HCT116 (cell line): ENCODE measurements at regions not wholly inside any gene's neighbourhood (a gene's known extent, or its start where the extent isn't known, plus 50 kb on each side); places are given as distances from the start of the nearest gene placed in this dataset.

Experiments used
- ATAC-seq: fragments of 200-7000 bp; cut with Tn5 transposase; 2 replicates; pipeline ENCODE4 v1.9.1; 2020; ENCODE audit warnings: mild to moderate bottlenecking, moderate library complexity
- BruUV-seq: library from RNA; stranded (reverse); fragments of 400-500 nt; replicated peaks from 2 replicates; lab custom pipeline; 2021; lab: Mats Ljungman, UMichigan
- CTCF ChIA-PET: fragments of 300-600 bp; sonication (Branson Sonifier 250); formaldehyde crosslinking; loops from one replicate; lab custom pipeline; 2021; ENCODE audit warnings: antibody characterized with exemption; lab: Charles Lee
- POLR2A ChIA-PET: fragments of 300-600, 350-600 bp; sonication (Branson Sonifier 250); formaldehyde crosslinking; loops from one replicate; lab custom pipeline; 2021; ENCODE audit warnings: antibody characterized with exemption; lab: Charles Lee
- RAD21 ChIA-PET, 2 experiments: fragments of 300-600 bp; sonication (Branson Sonifier 250); formaldehyde crosslinking; loops; one replicate each; lab custom pipeline; 2023; ENCODE audit warnings: low total read pairs in 2 of 2; ENCODE audit not compliant: uncharacterized antibody in 2 of 2, unreplicated experiment in 2 of 2, low non-redundant PET in 1 of 2; lab: Charles Lee
- DNase-seq: peaks from one replicate; pipeline ENCODE4 v3.0.0-alpha.2; 2010; ENCODE audit warnings: low read depth, low spot score
- H2AFZ ChIP-seq: fragments of 200-600 bp; shearing (Covaris generic), sonication (generic); 2 replicates; pipeline ENCODE4 v1.6.1; 2017; ENCODE audit warnings: low read depth, mixed run types, mixed read lengths, antibody characterized with exemption, low read length; ENCODE audit not compliant: poor library complexity, severe bottlenecking
- H3K27ac ChIP-seq: 2 replicates; pipeline ENCODE4 v1.5.1; 2012; ENCODE audit warnings: low read depth, low read length
- H3K27me3 ChIP-seq: fragments of 200-600 bp; sonication (generic); 2 replicates; pipeline ENCODE4 v1.6.1; 2016; ENCODE audit warnings: mixed run types, low read length, mixed read lengths; ENCODE audit not compliant: insufficient read depth
- H3K36me3 ChIP-seq, 2 experiments: fragments of 200-500 bp in 1 of 2; fragments of 200-600 bp in 1 of 2; sonication (Bioruptor generic) in 1 of 2; sonication (generic) in 1 of 2; 2 replicates each; pipeline versions ENCODE4 v1.5.1 to v1.6.1; 2014 to 2016; ENCODE audit warnings: low read length in 2 of 2, inconsistent platforms in 1 of 2, mixed read lengths in 1 of 2, mixed run types in 1 of 2; ENCODE audit not compliant: insufficient read depth in 2 of 2, control insufficient read depth in 1 of 2
- H3K4me1 ChIP-seq, 2 experiments: fragments of 200-600 bp in 1 of 2; sonication (generic) in 1 of 2; 2 replicates each; pipeline versions ENCODE4 v1.5.1 to v1.6.1; 2012 to 2017; ENCODE audit warnings: low read length in 2 of 2, inconsistent platforms in 1 of 2, mild to moderate bottlenecking in 1 of 2, mixed read lengths in 1 of 2, mixed run types in 1 of 2, moderate library complexity in 1 of 2; ENCODE audit not compliant: insufficient read depth in 2 of 2, control insufficient read depth in 1 of 2
- H3K4me2 ChIP-seq: fragments of 200-600 bp; sonication (generic); 2 replicates; pipeline ENCODE4 v1.6.1; 2017; ENCODE audit warnings: mixed run types, low read length, mixed read lengths
- H3K4me3 ChIP-seq, 2 experiments: fragments of 200-600 bp in 1 of 2; sonication (generic) in 1 of 2; replicated peaks in 1 of 2; 2 replicates each; pipeline ENCODE4 v1.5.1; 2011 to 2016; ENCODE audit warnings: low read length in 2 of 2, control low read depth in 1 of 2, low read depth in 1 of 2, mild to moderate bottlenecking in 1 of 2, mixed read lengths in 1 of 2, mixed run types in 1 of 2
- H3K79me2 ChIP-seq: fragments of 200-600 bp; sonication (generic); 2 replicates; pipeline ENCODE4 v1.6.1; 2017; ENCODE audit warnings: mild to moderate bottlenecking, mixed run types, low read length, moderate library complexity, mixed read lengths; ENCODE audit not compliant: insufficient read depth
- H3K9ac ChIP-seq: fragments of 200-600 bp; sonication (generic); 2 replicates; pipeline ENCODE4 v1.6.1; 2016; ENCODE audit warnings: low read length, mixed read lengths
- H3K9me2 ChIP-seq: fragments of 200-600 bp; sonication (generic), shearing (Covaris generic); 2 replicates; pipeline ENCODE4 v1.6.1; 2017; ENCODE audit warnings: mixed run types, mild to moderate bottlenecking, moderate library complexity; ENCODE audit not compliant: insufficient read depth
- H3K9me3 ChIP-seq, 2 experiments: fragments of 200-500 bp in 1 of 2; fragments of 200-600 bp in 1 of 2; sonication (Bioruptor generic) in 1 of 2; sonication (generic) in 1 of 2; 2 replicates each; pipeline ENCODE4 v1.6.1; 2014 to 2017; ENCODE audit warnings: low read length in 2 of 2, mixed read lengths in 2 of 2, inconsistent platforms in 1 of 2, low read depth in 1 of 2, mild to moderate bottlenecking in 1 of 2, mixed run types in 1 of 2, moderate library complexity in 1 of 2; ENCODE audit not compliant: control insufficient read depth in 1 of 2, insufficient read depth in 1 of 2
- H4K20me1 ChIP-seq: fragments of 200-600 bp; sonication (generic), shearing (Covaris generic); 2 replicates; pipeline ENCODE4 v1.6.1; 2017; ENCODE audit warnings: mixed run types, mild to moderate bottlenecking, moderate library complexity; ENCODE audit not compliant: insufficient read depth
- ATF3 ChIP-seq: IDR thresholded peaks from 2 replicates; pipeline ENCODE4 v1.6.1; 2012
- CBX3 ChIP-seq: IDR thresholded peaks from 2 replicates; pipeline ENCODE4 v1.6.1; 2012; ENCODE audit warnings: low read depth
- CEBPB ChIP-seq: IDR thresholded peaks from 2 replicates; pipeline ENCODE4 v1.6.1; 2012; ENCODE audit warnings: low read depth
- CTCF ChIP-seq, 3 experiments: fragments of 200-600 bp in 1 of 3; sonication (generic) in 1 of 3; IDR thresholded peaks in 2 of 3; conservative IDR thresholded peaks in 1 of 3; 2 replicates each; pipeline ENCODE4 v1.5.1; 2012 to 2017; ENCODE audit warnings: low read depth in 2 of 3, low read length in 2 of 3, antibody characterized with exemption in 1 of 3, borderline replicate concordance in 1 of 3, control low read depth in 1 of 3, mild to moderate bottlenecking in 1 of 3, mixed read lengths in 1 of 3, mixed run types in 1 of 3, moderate library complexity in 1 of 3; ENCODE audit not compliant: insufficient read depth in 1 of 3
- EZH2 ChIP-seq: fragments of 200-600 bp; sonication (generic); IDR thresholded peaks from 2 replicates; pipeline ENCODE4 v1.6.1; 2017; ENCODE audit warnings: antibody characterized with exemption, mixed run types
- EZH2phosphoT487 ChIP-seq: fragments of 200-600 bp; IDR thresholded peaks from 2 replicates; pipeline ENCODE4 v1.6.1; 2018; ENCODE audit warnings: antibody characterized with exemption, borderline replicate concordance
- FOSL1 ChIP-seq: IDR thresholded peaks from 2 replicates; pipeline ENCODE4 v1.6.1; 2012; ENCODE audit warnings: low read depth
- JUND ChIP-seq: IDR thresholded peaks from 2 replicates; pipeline ENCODE4 v1.6.1; 2012
- MAX ChIP-seq: IDR thresholded peaks from 2 replicates; pipeline ENCODE4 v1.6.1; 2012
- REST ChIP-seq: IDR thresholded peaks from 2 replicates; pipeline ENCODE4 v1.6.1; 2012; ENCODE audit warnings: low read depth
- SIN3A ChIP-seq: IDR thresholded peaks from 2 replicates; pipeline ENCODE4 v1.6.1; 2012; ENCODE audit warnings: low read depth
- SP1 ChIP-seq: IDR thresholded peaks from 2 replicates; pipeline ENCODE4 v1.6.1; 2012; ENCODE audit warnings: low read depth
- SRF ChIP-seq: IDR thresholded peaks from 2 replicates; pipeline ENCODE4 v1.6.1; 2012; ENCODE audit warnings: low read depth
- YY1 ChIP-seq: IDR thresholded peaks from 2 replicates; pipeline ENCODE4 v1.6.1; 2011; ENCODE audit warnings: low read length, low read depth, moderate library complexity, mild to moderate bottlenecking; ENCODE audit not compliant: insufficient replicate concordance; ENCODE audit errors: extremely low read depth
- intact Hi-C: fragments of 100-400 bp; cut with micrococcal nuclease; formaldehyde crosslinking; loops from 2 replicates; pipeline ENCODE4 v1.10.0; 2022

- Histone ChIP-seq H3K79me2 (no peaks in the 10 kb centered on the region), H3K36me3 (no peaks in the 10 kb centered on the region)
- ATAC-seq: no peak
- TF ChIP-seq EZH2phosphoT487: no peak
- no peak for TF ChIP-seq CEBPB
- TF ChIP-seq EZH2: no peak
- no peak for TF ChIP-seq JUND
- no peak for TF ChIP-seq MAX
- TF ChIP-seq, all 23 proteins: peak for 0
- no TSS peak for BruUV-seq
- Histone ChIP-seq H3K27me3 (no peaks in the 10 kb centered on the region), H3K9me2 (no peaks in the 10 kb centered on the region), H3K9ac (no peak overlapping the region), H3K4me2 (no peak overlapping the region), H2AFZ (no peak overlapping the region), H3K9me3 (no peaks in the 10 kb centered on the region; a peak in 2 of 4 replicates), H3K4me1 (no peaks in the 10 kb centered on the region), H3K27ac (no peak overlapping the region), H4K20me1 (no peaks in the 10 kb centered on the region), H3K4me3 (no peak overlapping the region)
- no peak for DNase-seq
- RAD21 ChIA-PET: no interaction called here
- CTCF ChIA-PET: no interaction called here
- intact Hi-C loops: no loop called here
- POLR2A ChIA-PET: no interaction called here
These were observed 397.9 kb downstream of the MEIS1 start for GRCh38 chr2:66832646-66833435.

GRCh38 chr2:66834859-66835258 is 399.9 kb downstream of the MEIS1 start:
- no peaks in the 10 kb centered on the region; a peak in 2 of 4 replicates for H3K9me3 ChIP-seq
- no peaks in the 10 kb centered on the region for H3K27me3 ChIP-seq
- ChIA-PET POLR2A (no interaction called here), RAD21 (no interaction called here), CTCF (no interaction called here)
- no peak overlapping the region for H3K27ac ChIP-seq
- no TSS peak for BruUV-seq
- H3K4me1 ChIP-seq: no peaks in the 10 kb centered on the region
- H3K9me2 ChIP-seq: no peaks in the 10 kb centered on the region
- no peak overlapping the region for H3K4me2 ChIP-seq
- no peak for DNase-seq
- intact Hi-C loops: no loop called here
- no peaks in the 10 kb centered on the region for H3K79me2 ChIP-seq
- no peaks in the 10 kb centered on the region for H3K36me3 ChIP-seq
- H4K20me1 ChIP-seq: no peaks in the 10 kb centered on the region
- H2AFZ ChIP-seq: no peak overlapping the region
- ATAC-seq: no peak
- no peak overlapping the region for H3K4me3 ChIP-seq
- H3K9ac ChIP-seq: no peak overlapping the region
- TF ChIP-seq CBX3: no peak
- TF ChIP-seq YY1: no peak
- TF ChIP-seq FOSL1: no peak
- TF ChIP-seq CTCF (IDR thresholded peaks at IDR 0.05 in 2 of 3, conservative IDR thresholded peaks at IDR 0.05 in 1 of 3; ENCODE audit: borderline replicate concordance in 1 of 3, insufficient read depth in 1 of 3, low read depth in 2 of 3, low read length in 2 of 3): no peak
- no peak for TF ChIP-seq EZH2phosphoT487
- TF ChIP-seq MAX: no peak
- no peak for TF ChIP-seq SRF
- TF ChIP-seq ATF3: no peak
- TF ChIP-seq REST: no peak
- TF ChIP-seq EZH2: no peak
- TF ChIP-seq SIN3A: no peak
- no peak for TF ChIP-seq SP1
- TF ChIP-seq JUND: no peak
